Spleen (tissue), 11 donors: ENCODE measurements at regions not wholly inside any gene's neighbourhood (a gene's known extent, or its start where the extent isn't known, plus 50 kb on each side); places are given as distances from the start of the nearest gene placed in this dataset.

Experiments used
- DNase-seq: peaks from one replicate; pipeline ENCODE4 v3.0.0-alpha.2; 2020
- H3K27ac ChIP-seq, 8 donors: fragments of 200-600 bp; sonication (generic) in 7 of 8; 1 replicate in 4 of 8; 2 replicates in 4 of 8; pipeline versions ENCODE4 v1.5.0 to v1.8.0; 2016 to 2021; ENCODE audit warnings: inconsistent platforms in 4 of 8, mild to moderate bottlenecking in 4 of 8, moderate library complexity in 1 of 8
- H3K27me3 ChIP-seq, 7 donors: fragments of 200-600 bp; sonication (generic) in 6 of 7; replicated peaks in 1 of 7; 1 replicate in 4 of 7; 2 replicates in 3 of 7; pipeline versions ENCODE4 v1.5.0 to v1.8.0; 2016 to 2021; ENCODE audit warnings: inconsistent platforms in 3 of 7, mild to moderate bottlenecking in 1 of 7
- H3K36me3 ChIP-seq, 6 donors: fragments of 200-600 bp; sonication (generic) in 5 of 6; 1 replicate in 4 of 6; 2 replicates in 2 of 6; pipeline versions ENCODE4 v1.5.0 to v1.8.0; 2016 to 2021; ENCODE audit warnings: inconsistent platforms in 2 of 6
- H3K4me1 ChIP-seq, 6 donors: fragments of 200-600 bp; sonication (generic) in 5 of 6; 1 replicate in 3 of 6; 2 replicates in 3 of 6; pipeline versions ENCODE4 v1.5.0 to v1.8.0; 2016 to 2021; ENCODE audit warnings: inconsistent platforms in 3 of 6
- H3K4me3 ChIP-seq, 8 donors: fragments of 200-600 bp; sonication (generic) in 7 of 8; 1 replicate in 4 of 8; 2 replicates in 4 of 8; pipeline versions ENCODE4 v1.5.0 to v1.8.0; 2016 to 2021; ENCODE audit warnings: inconsistent platforms in 4 of 8, mild to moderate bottlenecking in 4 of 8, moderate library complexity in 2 of 8
- H3K9me3 ChIP-seq, 8 donors: fragments of 200-600 bp; sonication (generic) in 7 of 8; 1 replicate in 4 of 8; 2 replicates in 4 of 8; pipeline versions ENCODE4 v1.5.0 to v1.8.0; 2016 to 2021; ENCODE audit warnings: inconsistent platforms in 4 of 8
- CTCF ChIP-seq, 11 experiments: fragments of 200-600 bp in 7 of 11; fragments of 450-650 bp in 4 of 11; sonication (generic) in 4 of 11; IDR thresholded peaks in 8 of 11; conservative IDR thresholded peaks in 3 of 11; 1 replicate in 7 of 11; 2 replicates in 4 of 11; pipeline versions ENCODE4 v1.4.0 to v1.8.0; 2016 to 2021; ENCODE audit warnings: antibody characterized with exemption in 11 of 11, inconsistent platforms in 4 of 11, mild to moderate bottlenecking in 1 of 11
- POLR2A ChIP-seq, 3 donors: fragments of 450-650 bp; IDR thresholded peaks; one replicate each; pipeline ENCODE4 v1.5.1; 2017; ENCODE audit warnings: antibody characterized with exemption in 3 of 3, mild to moderate bottlenecking in 1 of 3
- POLR2AphosphoS5 ChIP-seq, 3 donors: sonication (generic); formaldehyde crosslinking; IDR thresholded peaks; one replicate each; pipeline ENCODE4 v1.5.1; 2017; ENCODE audit warnings: antibody characterized with exemption in 3 of 3
- WGBS, 5 donors: extraction: QIAGEN DNeasy Blood & Tissue Kit in 3 of 5; methylation state at CpG; one replicate each; pipeline versions ENCODE4 v1.1.5 to v1.1.7; 2013 to 2018; 5-methylcytosine and 5-hydroxymethylcytosine counted together
- intact Hi-C: fragments of 100-400 bp; cut with DNase I; formaldehyde crosslinking; loops from one replicate; pipeline ENCODE4 v1.15.0; 2023; ENCODE audit warnings: low total_unique reads
- donor health status: healthy with polysubstance abuse.
- donor health status: DM: no; HTN: no; CAD: no; lungs with moderate emphysema.
- donor health status: DM: no; HTN: no; CAD: no.
- donor health status: Bipolar disorder and iron deficiency.
- donor health status: healthy.
- donor health status: DM: no; HTN: no; CAD: no.
- donor health status: DM: yes; HTN: yes; CAD: no.

- Histone ChIP-seq H3K4me3 (no peak overlapping the region), H3K9me3 (peaks cover 0 to 16% (median 12%) of the 10 kb centered on the region in 8 donors), H3K27ac (no peak overlapping the region), H3K36me3 (no peaks in the 10 kb centered on the region), H3K4me1 (no peaks in the 10 kb centered on the region), H3K27me3 (no peaks in the 10 kb centered on the region)
- TF ChIP-seq POLR2AphosphoS5 (IDR thresholded peaks at IDR 0.05) (no peak), CTCF (IDR thresholded peaks at IDR 0.05 in 8 of 11, conservative IDR thresholded peaks at IDR 0.05 in 3 of 11) (no peak), POLR2A (IDR thresholded peaks at IDR 0.05) (no peak)
- WGBS, 5 donors, result 88 to 97% (median 94%) methylated on average over 2 of the region's 2 CpGs
- intact Hi-C loops, result no loop called here
- DNase-seq, result no peak
These were observed 226.6 kb upstream of the BMPER start for GRCh38 chr7:33678569-33679335.

- intact Hi-C loops, result no loop called here
- Histone ChIP-seq H3K27me3 (no peaks in the 10 kb centered on the region), H3K27ac (no peak overlapping the region), H3K9me3 (peaks cover 0 to 16% (median 12%) of the 10 kb centered on the region in 8 donors), H3K4me3 (no peak overlapping the region), H3K4me1 (no peaks in the 10 kb centered on the region), H3K36me3 (no peaks in the 10 kb centered on the region)
- DNase-seq, result no peak
- TF ChIP-seq CTCF (IDR thresholded peaks at IDR 0.05 in 8 of 11, conservative IDR thresholded peaks at IDR 0.05 in 3 of 11) (no peak), POLR2A (IDR thresholded peaks at IDR 0.05) (no peak), POLR2AphosphoS5 (IDR thresholded peaks at IDR 0.05) (no peak)
- WGBS, 5 donors, result 83 to 93% (median 86%) methylated on average over 2 of the region's 2 CpGs
These were observed 224.7 kb upstream of the BMPER start for GRCh38 chr7:33680682-33681081.

DNA sequence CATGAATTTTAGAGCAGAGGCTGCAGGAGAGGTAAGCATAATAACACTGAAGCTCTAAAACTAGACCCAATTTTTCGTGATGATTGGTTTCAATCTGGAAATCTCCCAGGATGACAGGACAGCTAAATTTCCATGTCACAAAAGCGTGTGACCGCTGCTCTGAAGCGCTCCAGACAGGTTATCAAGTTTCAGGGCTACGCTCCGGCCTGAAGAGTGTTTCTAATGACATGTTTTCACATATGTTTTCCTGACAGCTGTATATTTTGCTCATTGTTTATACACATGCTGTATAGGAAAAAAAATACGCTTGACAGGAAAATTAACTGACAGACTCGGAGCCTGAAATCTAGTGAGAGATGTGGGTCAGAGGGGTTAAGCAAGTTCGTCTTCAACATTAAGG is 219.8 kb upstream of the BMPER start:
- no peak for DNase-seq
- Histone ChIP-seq H3K4me1 (no peaks in the 10 kb centered on the region), H3K4me3 (no peak overlapping the region), H3K27me3 (no peaks in the 10 kb centered on the region), H3K36me3 (no peaks in the 10 kb centered on the region), H3K27ac (no peak overlapping the region), H3K9me3 (peaks cover 0 to 6% (median 0%) of the 10 kb centered on the region in 8 donors)
- 91 to 96% (median 93%) methylated on average over 9 of the region's 9 CpGs for WGBS, 5 donors
- TF ChIP-seq POLR2AphosphoS5 (IDR thresholded peaks at IDR 0.05) (no peak), POLR2A (IDR thresholded peaks at IDR 0.05) (no peak), CTCF (IDR thresholded peaks at IDR 0.05 in 8 of 11, conservative IDR thresholded peaks at IDR 0.05 in 3 of 11) (no peak)
- intact Hi-C loops, result no loop called here

GRCh38 chr7:33685981-33686683 is 219.2 kb upstream of the BMPER start:
- 89 to 96% (median 90%) methylated on average over 17 of the region's 17 CpGs for WGBS, 5 donors
- no peak for DNase-seq
- Histone ChIP-seq H3K27ac (no peak overlapping the region), H3K27me3 (no peaks in the 10 kb centered on the region), H3K4me1 (no peaks in the 10 kb centered on the region), H3K4me3 (no peak overlapping the region), H3K9me3 (peaks cover 0 to 6% (median 0%) of the 10 kb centered on the region in 8 donors), H3K36me3 (no peaks in the 10 kb centered on the region)
- TF ChIP-seq POLR2AphosphoS5 (IDR thresholded peaks at IDR 0.05) (no peak), CTCF (IDR thresholded peaks at IDR 0.05 in 8 of 11, conservative IDR thresholded peaks at IDR 0.05 in 3 of 11) (no peak), POLR2A (IDR thresholded peaks at IDR 0.05) (no peak)
- intact Hi-C loops, result no loop called here
